ENCODE measurements at regions not wholly inside any gene's neighbourhood (a gene's known extent, or its start where the extent isn't known, plus 50 kb on each side); places are given as distances from the start of the nearest gene placed in this dataset.

- no peak for FAIRE-seq
Observed at GRCh38 chr4:96630839-96631238, 790.9 kb downstream of the PDHA2 start.

GRCh38 chr4:96637971-96638412 lies 798.1 kb downstream of the PDHA2 start:
- FAIRE-seq, result no peak
- no peak for DNase-seq (ENCODE audit: extremely low spot score, insufficient read length, low read depth)

More at GRCh38 chr4:96630839-96631238, 790.9 kb downstream of the PDHA2 start:
- DNase-seq (ENCODE audit: extremely low spot score, insufficient read length, low read depth), result no peak

GRCh38 chr4:96639932-96640331 lies 800.0 kb downstream of the PDHA2 start:
- FAIRE-seq (no peak), DNase-seq (ENCODE audit: extremely low spot score, insufficient read length, low read depth) (no peak)

GRCh38 chr4:96642490-96642889 lies 802.6 kb downstream of the PDHA2 start:
- DNase-seq (ENCODE audit: extremely low spot score, insufficient read length, low read depth) (no peak), FAIRE-seq (no peak)

- no peak for DNase-seq (ENCODE audit: extremely low spot score, insufficient read length, low read depth)
- no peak for FAIRE-seq
Observed at GRCh38 chr4:96646146-96646545, 806.3 kb downstream of the PDHA2 start.

GRCh38 chr4:96649536-96649935 lies 809.6 kb downstream of the PDHA2 start:
- no peak for FAIRE-seq
- no peak for DNase-seq (ENCODE audit: extremely low spot score, insufficient read length, low read depth)

GRCh38 chr4:96652158-96652557 lies 812.3 kb downstream of the PDHA2 start:
- FAIRE-seq, result no peak
- no peak for DNase-seq (ENCODE audit: extremely low spot score, insufficient read length, low read depth)

GRCh38 chr4:96652821-96653220 lies 812.9 kb downstream of the PDHA2 start:
- DNase-seq (ENCODE audit: extremely low spot score, insufficient read length, low read depth) (no peak), FAIRE-seq (no peak)

GRCh38 chr4:96654045-96654444 lies 814.2 kb downstream of the PDHA2 start:
- FAIRE-seq, result no peak

GRCh38 chr4:96670381-96670780 lies 830.5 kb downstream of the PDHA2 start:
- DNase-seq (ENCODE audit: extremely low spot score, insufficient read length, low read depth), result no peak
- FAIRE-seq, result no peak

More at GRCh38 chr4:96654045-96654444, 814.2 kb downstream of the PDHA2 start:
- DNase-seq (ENCODE audit: extremely low spot score, insufficient read length, low read depth), result no peak

- FAIRE-seq (no peak), DNase-seq (ENCODE audit: extremely low spot score, insufficient read length, low read depth) (no peak)
Observed at GRCh38 chr4:96675416-96675815, 835.5 kb downstream of the PDHA2 start.

- FAIRE-seq, result no peak
- DNase-seq (ENCODE audit: extremely low spot score, insufficient read length, low read depth), result no peak
Observed at GRCh38 chr4:96675896-96676295, 836.0 kb downstream of the PDHA2 start.

- FAIRE-seq (no peak), DNase-seq (ENCODE audit: extremely low spot score, insufficient read length, low read depth) (no peak)
Observed at GRCh38 chr4:96676754-96677435, 837.0 kb downstream of the PDHA2 start.

GRCh38 chr4:96677499-96677898 lies 837.6 kb downstream of the PDHA2 start:
- DNase-seq (ENCODE audit: extremely low spot score, insufficient read length, low read depth), result no peak
- no peak for FAIRE-seq

- DNase-seq (ENCODE audit: extremely low spot score, insufficient read length, low read depth) (no peak), FAIRE-seq (no peak)
Observed at GRCh38 chr4:96681218-96681617, 841.3 kb downstream of the PDHA2 start.

GRCh38 chr4:96685691-96686090 lies 845.8 kb downstream of the PDHA2 start:
- DNase-seq (ENCODE audit: extremely low spot score, insufficient read length, low read depth), result no peak
- no peak for FAIRE-seq

- FAIRE-seq, result no peak
- DNase-seq (ENCODE audit: extremely low spot score, insufficient read length, low read depth), result no peak
Observed at GRCh38 chr4:96691521-96691920, 851.6 kb downstream of the PDHA2 start.

- FAIRE-seq, result no peak
Observed at GRCh38 chr4:96698831-96699230, 858.9 kb downstream of the PDHA2 start.

GRCh38 chr4:96703265-96703664 lies 863.4 kb downstream of the PDHA2 start:
- no peak for FAIRE-seq
- DNase-seq (ENCODE audit: extremely low spot score, insufficient read length, low read depth), result no peak

More at GRCh38 chr4:96698831-96699230, 858.9 kb downstream of the PDHA2 start:
- no peak for DNase-seq (ENCODE audit: extremely low spot score, insufficient read length, low read depth)

GRCh38 chr4:96708766-96709165 lies 868.9 kb downstream of the PDHA2 start:
- no peak for DNase-seq (ENCODE audit: extremely low spot score, insufficient read length, low read depth)
- FAIRE-seq, result no peak

GRCh38 chr4:96713271-96713850 lies 873.5 kb downstream of the PDHA2 start:
- DNase-seq (ENCODE audit: extremely low spot score, insufficient read length, low read depth), result no peak
- FAIRE-seq, result no peak

- DNase-seq (ENCODE audit: extremely low spot score, insufficient read length, low read depth), result no peak
- FAIRE-seq, result no peak
Observed at GRCh38 chr4:96729641-96730040, 889.7 kb downstream of the PDHA2 start.

Data from GM18507 (cell line).